NCI-H2227 treated with DMSO at 0.1 percent for 48 hours (cell line): ENCODE measurements at regions not wholly inside any gene's neighbourhood (a gene's known extent, or its start where the extent isn't known, plus 50 kb on each side); places are given as distances from the start of the nearest gene placed in this dataset.
"Not testable (repeated sequence)": the region's sequence is repeated elsewhere in the genome, so short reads cannot be mapped to it uniquely, and the experiment has no call there.

Experiments used
- DNase-seq: peaks from one replicate; lab custom pipeline; 2025; lab: John Stamatoyannopoulos, UW

DNA sequence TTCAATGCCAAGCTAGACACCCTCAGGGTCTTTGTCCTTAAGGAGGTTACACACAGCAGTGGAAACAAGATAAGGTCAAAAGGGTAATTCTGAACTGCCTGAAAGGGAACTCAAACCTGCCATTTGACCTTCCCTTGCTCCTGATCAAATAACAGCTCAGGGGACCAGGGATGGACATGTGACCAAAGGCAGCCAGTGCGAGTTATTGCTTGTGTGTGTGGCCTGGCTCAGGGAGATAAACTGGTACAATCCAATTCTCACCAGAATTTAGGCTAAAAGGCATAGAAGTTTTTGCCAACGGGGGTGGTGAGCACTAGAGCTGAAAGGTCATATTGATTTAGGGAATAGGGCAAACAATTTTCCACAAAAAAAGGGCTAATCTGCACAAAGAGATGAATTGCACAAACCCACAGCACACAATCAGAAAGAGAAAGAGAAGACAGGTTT lies 349.9 kb upstream of the AUTS2 start:
- DNase-seq, result not testable (repeated sequence)

DNA sequence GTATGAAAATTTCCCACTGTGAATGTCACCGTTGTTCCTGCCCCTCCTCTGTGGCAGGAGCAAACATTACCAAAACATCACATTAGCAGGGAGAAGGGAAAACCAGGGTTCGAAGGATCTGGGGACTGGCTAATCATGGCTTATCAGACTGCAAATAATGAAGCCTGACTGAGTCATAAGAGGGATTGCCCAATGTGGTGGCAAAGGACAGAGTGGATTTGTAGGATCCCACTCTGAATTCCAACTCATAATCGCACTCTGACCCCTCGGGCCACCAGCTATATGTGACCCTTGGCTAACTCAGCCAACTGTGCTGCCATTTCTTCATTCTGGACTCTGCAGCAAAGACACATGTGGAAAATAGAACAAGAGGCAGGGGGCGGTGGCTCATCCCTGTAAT lies 347.3 kb upstream of the AUTS2 start:
- DNase-seq, result no peak

DNA sequence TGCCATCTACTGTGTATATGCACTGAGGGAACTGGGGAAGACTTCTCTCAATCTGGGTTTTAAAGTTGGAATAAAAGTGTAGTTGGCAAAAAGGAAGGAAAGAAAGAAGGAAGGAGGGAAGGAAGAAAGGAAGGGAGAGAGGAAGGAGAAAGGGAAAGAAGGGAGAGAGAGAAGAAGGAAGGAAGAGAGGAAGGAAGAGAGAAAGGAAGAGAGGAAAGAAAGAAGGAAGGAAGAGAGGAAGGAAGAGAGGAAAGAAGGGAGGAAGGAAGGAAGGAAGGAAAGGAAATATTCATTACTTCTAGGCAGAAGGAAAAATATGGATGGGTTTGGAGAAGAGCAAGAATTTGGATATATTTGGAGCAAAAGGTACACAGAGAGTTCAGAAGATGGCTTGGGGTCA lies 343.6 kb upstream of the AUTS2 start:
- no peak for DNase-seq

DNA sequence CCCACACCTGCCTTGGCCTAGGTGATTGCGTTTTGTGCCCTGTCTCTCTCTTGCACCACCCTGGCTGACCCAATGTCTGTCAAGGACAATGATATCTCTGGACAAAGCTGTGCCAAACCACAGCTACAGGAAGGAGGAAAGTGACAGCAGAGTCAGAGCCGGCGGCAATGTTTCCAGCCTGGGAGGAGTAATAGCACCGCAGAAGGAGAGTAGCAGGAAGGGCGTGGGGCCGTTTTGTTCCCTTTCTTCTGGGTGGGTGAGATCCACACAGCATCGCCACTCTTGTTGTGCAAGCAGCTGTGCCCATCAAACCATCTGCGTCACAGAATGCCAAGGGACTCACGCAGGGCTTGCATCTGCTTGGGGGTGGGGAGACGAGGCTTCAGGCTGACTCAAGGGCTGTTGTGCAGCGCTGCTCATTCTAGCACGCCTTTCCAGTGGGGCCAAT lies 341.6 kb upstream of the AUTS2 start:
- DNase-seq, result no peak

DNA sequence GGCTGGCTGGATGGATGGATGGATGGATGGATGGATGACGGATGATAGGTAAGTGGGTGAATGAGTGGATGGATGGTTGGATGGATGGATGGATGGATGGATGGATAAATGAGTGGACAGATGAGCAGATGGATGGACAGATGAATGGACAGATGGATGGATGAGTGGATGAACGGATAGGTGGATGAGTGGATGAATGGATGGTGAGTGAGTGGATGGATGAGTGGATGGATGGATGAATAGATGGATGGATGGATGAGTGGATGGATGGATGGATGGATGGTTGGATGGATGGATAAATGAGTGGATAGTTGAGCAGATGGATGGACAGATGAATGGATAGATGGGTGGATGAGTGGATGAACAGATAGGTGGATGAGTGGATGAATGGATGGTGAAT lies 340.7 kb upstream of the AUTS2 start:
- DNase-seq, result no peak

DNA sequence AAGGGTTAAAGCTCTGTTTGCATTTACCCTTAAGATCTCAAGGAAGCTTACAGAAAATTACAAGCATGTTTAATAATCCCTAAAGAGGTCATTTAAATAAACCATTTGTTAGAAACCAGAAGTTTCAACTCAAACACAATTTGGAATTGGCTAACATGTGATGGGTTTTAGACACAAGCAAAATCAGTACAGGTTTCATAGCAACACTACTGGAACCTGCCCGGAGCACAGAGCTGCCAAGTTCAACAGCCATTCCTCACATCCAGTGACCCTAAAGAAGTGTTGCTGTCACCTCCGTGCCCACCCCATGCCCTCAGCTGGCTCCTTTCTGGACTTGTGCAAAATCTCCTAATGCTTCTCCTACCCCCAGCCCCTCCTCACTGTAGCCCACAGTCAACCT lies 338.8 kb upstream of the AUTS2 start:
- no peak for DNase-seq

DNA sequence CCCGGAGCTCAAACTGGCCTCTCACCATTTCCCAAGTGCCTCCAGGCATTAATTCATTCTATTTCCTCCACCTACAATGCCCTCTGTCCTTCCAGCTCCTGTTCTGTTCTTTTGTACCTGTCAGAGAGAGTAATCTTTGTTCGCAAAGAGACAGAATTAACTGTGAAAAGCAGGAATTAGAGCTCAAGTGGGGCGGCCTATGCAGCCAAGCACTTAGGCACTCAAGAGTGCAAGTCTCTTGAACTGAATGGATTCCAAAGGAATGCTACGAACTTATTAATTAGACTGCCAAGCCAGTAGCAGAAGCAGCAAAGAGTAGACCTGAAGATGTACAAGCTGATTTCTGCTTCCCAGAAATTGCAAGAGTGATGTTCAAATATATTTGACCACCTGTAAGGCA lies 338.3 kb upstream of the AUTS2 start:
- DNase-seq, result no peak

DNA sequence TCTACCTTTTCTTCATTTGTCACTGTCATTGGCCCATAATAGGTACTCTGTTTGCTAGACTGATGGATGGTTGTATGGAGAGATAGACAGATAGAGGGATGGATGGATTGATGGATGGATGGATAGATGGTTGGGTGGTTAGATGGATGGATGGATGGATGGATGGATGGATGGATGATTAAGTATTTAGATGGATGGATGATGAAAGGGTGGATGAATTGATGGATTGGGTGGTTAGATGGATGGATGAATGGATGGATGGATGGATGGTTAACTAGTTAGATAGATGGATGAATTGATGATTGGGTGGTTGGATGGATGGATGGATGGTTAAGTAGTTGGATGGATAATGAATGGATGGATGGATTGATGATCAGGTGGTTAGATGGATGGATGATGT lies 334.7 kb upstream of the AUTS2 start:
- DNase-seq, result no peak

DNA sequence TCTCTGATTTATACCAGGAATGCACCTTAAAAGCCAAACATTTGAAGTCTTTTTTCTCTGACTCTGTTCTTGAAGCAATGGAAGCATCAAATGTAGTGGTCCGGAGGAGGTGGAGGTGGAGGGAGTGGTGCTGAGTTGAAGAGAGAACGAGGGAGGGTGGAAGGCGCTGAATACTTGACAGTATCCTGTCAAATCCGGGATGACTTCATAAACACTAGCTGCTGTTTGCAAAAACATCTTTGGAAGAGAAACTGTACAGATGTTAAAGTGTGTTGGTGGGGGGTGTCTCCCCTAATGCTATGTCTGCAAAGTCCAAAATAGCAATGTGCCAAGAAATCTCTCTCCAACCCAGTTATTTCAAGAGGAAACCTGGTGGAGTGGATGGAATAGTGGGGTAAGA lies 328.5 kb upstream of the AUTS2 start:
- DNase-seq, result no peak

DNA sequence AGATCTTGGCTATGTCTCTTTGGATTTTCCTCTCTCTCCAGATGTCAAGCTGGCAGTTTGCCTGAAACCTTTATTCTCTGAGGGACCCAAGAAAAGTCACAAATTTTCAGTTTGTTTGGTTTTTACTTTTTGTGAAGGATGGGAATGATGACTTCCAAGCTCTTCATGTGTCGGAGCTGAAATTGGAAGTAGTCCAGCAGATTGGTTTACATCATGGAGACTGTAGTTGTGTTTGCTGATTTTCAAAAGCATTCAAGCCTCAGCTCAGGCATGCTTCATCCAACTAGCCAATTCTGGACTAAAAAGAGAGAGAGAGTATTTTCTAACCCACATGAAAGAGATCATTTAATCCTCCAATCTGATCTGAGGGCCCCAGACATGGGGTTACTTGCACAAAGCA lies 326.2 kb upstream of the AUTS2 start:
- DNase-seq, result no peak

DNA sequence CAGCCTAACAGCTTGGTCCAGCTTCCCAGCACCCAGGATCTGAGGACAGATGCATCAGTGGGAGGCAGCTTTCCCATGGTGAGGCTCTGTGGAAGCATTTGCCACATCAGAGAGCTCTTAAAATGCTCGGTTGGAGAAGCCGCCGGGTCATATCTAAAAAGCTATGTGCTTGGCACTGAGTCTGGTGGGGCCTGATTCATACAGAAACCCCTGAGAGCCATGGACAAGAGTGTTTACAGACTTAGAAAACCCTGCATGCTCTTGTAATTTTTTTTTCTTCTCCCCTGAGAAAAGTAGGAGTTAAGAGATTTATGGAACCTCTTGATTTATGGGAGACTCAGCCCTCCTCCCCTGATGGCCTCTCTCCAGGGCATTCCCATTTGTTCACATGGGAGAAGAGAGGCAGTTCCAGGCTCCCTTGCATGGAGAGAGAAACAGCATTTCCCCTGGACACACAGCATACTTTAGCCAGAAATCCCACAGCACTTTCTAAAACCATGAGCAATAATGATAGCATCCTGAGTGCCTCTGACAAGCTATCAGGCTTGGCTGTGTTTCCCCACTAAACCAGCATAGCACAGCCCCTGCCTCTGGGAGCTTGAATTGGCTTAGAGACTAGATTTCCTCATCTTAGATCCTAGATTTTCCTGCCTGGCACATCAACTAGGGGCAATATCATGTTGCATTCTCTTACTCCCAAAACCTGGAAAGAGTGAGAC lies 322.1 kb upstream of the AUTS2 start:
- DNase-seq, result no peak

DNA sequence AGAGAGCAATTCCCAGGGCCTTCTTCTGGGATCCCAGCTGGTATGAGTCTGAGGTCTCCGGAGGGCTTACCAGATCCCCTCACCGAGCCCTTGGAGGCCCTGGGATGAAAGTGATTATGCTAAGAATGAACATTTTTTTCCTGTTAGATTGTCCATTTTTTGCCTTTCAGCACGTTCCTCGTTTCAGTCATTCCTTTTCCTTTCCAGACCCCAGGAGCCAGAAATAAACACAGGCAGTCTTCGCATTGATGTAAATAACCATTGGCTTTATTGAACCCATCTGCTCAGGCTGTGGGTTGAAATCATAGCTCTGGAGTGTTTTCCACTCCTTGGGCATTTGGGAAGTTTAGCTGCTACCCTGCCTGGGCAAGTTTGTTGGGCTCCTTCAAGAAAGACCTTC lies 320.9 kb upstream of the AUTS2 start:
- no peak for DNase-seq

DNA sequence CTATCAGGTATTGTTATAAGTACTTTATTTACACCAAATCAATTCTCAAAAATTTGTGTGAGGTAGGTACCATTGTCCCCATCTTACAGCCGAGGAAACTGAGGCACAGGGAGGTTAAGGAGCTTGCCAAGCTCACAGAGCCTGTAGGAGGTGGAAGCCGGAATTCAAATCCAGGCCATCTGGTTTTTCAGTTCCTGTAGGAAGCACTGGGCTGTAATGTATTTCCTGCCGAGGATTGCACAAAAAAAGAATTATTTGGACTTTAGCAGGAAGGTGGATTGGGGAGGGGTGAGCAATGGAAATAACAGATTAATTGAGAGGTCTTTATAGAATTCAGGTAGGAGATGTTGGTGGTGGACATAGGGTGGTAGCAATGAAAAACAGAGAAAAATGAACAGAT lies 315.3 kb upstream of the AUTS2 start:
- no peak for DNase-seq

DNA sequence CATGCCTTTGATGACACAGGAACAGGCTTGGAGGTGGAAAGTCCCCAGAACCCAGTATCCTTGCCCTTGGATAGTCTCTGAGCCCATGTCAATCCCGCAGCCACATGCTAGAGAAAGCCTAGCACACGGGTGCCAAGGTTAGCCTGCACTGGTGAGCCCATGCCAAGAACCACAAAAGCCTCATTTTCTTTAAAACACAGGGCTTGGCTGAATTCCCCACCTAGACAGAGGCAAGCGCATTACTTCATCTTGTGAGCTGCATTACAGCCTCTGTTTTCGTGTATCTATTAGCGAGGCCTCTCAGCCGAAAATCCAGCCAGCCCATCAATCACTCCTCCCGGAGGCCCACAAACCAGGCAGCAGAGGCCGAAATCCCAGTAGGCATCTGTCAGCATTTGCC lies 314.9 kb upstream of the AUTS2 start:
- DNase-seq, result no peak

DNA sequence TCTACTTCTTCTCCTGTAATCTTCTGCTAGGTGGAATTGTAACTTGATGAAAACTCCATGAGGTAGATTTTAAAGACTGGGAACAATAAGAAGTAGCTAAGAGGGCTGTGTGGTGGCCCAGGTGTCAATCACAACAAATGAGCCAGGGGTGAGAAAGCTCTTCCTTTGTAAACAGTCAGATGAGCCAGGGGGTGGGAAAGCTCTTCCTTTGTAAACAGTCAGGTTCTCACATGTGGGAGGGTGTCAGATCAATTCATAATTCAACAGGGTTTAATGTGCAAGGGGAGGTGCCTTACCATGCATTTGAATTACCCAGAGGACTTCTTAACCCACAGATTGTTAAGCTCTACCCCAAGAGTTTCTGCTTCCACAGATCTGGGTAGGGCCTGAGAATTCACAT lies 312.4 kb upstream of the AUTS2 start:
- no peak for DNase-seq

DNA sequence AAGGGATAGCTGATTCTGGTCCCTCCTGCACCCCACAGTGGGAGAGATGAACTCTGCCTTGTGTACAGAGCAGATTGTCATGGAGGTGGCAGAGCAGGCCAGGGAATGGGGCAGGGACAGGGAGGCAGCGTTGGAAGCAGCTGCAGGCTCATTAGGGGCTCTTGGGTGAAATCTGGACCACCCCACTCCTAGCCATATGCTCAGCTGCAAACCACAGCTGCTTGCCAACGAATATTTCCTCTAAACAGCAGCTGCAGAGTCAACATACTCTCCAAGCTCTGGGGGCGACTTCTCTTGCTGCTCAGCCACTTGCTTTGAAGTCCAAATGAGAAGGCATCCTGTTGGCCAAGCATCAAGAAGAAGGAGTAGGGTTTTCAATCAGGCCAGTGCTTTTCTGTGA lies 302.3 kb upstream of the AUTS2 start:
- no peak for DNase-seq

DNA sequence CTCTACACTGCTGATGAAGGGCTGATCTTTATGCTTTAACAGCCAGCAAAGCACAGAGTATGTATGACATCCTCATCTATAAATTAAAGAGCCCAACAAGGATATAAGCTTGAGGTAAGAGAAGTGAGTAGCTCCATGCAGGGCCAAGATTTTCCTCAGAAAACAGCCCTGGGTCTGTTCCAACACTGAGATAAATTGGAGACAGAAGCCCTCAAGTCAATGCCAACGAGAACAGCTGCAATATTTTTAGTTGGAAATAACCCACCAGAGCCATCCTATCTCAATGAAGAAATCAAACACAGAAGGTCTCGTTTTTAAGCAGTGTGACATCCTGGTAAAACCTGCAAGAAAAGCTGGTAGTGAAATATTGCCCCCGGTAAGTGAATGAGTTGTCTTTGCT lies 297.0 kb upstream of the AUTS2 start:
- no peak for DNase-seq

DNA sequence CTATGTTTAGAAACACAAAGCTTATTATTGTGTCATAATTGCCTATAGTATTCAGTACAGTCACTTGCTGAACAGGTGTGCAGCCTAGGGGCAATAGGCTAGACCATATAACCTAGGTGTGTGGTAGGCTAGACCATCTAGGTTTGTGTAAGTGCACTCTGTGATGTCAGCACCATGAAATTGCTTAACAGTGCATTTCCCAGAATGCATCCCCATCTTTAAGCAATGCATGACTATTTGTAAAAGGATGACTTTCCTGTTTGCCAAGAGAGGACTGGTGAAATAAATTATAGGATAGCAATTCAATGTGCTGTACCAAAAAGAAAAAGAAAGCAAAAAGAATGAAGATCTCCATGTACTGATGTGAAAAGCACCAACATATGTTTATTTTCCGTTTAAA lies 288.7 kb upstream of the AUTS2 start:
- DNase-seq, result no peak

DNA sequence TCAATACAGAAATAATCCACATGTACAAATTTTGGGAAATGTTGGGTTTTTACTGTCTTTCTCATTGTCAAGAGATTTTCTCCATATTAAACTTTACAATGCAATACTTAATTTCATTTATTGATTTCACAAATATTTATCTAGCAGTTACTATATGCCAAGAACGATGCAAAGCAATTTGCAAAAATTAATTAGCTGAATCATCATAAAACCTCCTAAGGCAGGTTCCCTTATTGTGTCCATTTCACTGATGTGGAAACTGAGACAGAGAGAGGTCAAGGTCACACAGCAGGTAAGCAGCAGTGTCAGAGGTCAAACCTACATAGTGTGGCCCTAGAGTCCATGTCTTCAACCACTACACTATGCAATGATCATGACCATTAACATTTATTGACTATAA lies 286.8 kb upstream of the AUTS2 start:
- no peak for DNase-seq

DNA sequence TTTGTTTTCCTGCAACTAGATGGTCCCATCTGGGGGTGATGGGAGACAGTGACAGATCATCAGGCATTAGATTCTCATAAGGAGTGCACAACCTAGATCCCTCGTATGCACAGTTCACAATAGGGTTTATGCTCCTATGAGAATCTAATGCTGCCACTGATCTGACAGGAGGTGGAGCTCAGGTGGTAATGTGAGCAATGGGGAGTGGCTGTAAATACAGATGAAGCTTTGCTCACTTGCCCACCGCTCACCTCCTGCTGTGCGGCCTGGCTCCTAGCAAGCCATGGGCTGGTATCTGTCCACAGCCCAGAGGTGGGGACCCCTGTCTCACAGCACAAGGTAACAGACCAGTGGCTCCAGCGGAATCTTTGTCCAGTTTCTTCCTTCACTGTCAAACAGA lies 284.4 kb upstream of the AUTS2 start:
- DNase-seq, result not testable (repeated sequence)

DNA sequence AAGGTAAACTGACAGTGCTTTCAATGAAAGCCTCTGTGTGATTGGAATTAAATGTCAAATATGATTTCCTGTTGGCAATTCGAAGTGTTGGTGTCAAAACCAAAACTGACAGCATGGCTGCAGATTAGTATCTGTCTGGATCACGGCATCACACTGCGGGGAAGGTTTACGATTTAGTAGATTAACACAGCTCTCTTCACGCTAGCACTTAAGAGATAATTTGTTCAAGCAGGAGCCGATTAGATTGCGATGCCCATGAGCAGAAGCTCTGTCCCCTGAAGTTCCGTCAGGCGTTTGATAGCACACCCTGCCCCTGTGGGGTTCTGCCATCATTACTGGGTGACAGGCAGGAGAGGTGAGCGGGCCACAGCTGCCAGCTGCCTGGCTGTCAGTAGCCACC lies 279.5 kb upstream of the AUTS2 start:
- no peak for DNase-seq

DNA sequence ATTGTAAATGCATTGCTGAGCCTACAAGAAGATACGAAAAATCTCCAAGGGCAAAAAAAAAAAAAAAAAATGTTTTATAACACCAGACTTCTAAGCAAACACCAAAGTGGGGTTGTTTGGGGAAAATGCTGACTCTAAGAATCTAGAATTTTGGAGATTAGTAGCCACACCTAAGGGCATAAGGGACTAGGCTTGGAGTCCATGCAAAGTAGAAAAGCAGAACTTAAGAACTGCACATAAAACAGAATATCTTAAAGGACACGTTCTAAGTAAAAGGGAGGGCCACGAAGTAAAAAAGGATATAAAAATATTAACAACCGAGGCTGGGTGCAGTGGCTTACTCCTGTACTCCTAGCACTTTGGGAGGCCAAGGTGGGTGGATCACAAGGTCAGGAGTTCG lies 269.8 kb upstream of the AUTS2 start:
- DNase-seq, result no peak

DNA sequence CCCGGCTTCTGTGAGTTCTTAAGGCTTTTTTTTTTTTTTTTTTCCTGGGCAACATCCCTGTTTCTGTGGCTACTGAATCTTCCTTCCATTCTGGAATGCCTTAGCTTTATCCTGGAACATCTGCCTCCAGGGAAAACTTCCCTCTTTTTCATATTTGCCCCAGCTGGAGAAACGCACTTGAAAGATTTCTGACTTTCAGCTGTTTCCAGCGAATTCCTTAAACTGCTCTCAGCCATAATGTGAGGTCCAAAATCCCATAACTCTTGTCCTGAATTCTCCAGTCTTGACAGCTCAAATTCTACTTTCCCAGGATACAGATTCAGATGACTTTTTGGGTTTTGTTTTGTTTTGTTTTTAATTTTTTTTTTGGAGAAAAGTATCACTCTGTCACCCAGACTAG lies 263.6 kb upstream of the AUTS2 start:
- no peak for DNase-seq

DNA sequence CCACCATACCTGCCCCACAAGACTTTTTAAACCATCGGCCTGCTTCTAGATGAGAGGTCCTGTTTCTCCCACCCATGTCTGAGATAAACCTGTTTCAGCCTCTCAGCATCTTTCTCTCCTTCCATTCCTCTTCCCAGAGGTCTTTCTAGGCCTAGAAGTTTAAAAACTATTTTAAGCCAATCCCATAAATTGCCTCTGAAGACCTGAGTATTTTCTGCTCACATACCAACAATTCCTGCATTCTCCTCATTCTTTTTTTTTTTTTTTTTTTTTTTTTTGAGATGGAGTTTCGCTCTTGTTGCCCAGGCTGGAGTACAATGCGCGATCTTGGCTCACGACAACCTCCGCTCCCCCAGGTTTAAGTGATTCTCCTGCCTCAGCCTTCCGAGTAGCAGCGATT lies 262.9 kb upstream of the AUTS2 start:
- no peak for DNase-seq

DNA sequence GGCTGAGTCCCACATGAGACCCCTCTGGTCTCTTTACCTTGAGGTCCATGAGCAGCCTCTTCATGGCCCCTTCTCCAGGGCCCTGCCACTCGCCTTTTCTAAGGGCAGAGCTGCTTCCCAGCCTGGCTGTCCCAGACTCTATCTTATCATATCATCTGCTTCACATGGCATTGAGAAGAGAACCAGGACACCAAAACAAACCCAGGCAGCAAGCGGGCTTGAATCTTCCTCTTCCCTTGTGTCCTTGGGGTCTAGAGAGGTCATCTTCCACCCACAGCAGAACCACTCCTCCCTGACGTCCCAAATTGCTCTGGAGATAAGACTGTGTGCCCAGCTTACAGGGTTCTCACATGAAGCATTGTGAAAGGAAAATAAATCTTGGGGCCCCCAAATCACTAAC lies 261.3 kb upstream of the AUTS2 start:
- DNase-seq, result no peak
